ACHN (cell line): ENCODE measurements at regions not wholly inside any gene's neighbourhood (a gene's known extent, or its start where the extent isn't known, plus 50 kb on each side); places are given as distances from the start of the nearest gene placed in this dataset.

ENCODE experiments used
- DNase-seq: peaks from one replicate; pipeline ENCODE4 v3.0.0-alpha.2; 2015
- in situ Hi-C: cut with HindIII; loops from 2 replicates; pipeline ENCODE4 v1.10.0; 2017; ENCODE audit warnings: low sequenced_read_pairs, low pct_ligation_motif_present, low pct_unique_long_range_greater_than_20kb

DNA sequence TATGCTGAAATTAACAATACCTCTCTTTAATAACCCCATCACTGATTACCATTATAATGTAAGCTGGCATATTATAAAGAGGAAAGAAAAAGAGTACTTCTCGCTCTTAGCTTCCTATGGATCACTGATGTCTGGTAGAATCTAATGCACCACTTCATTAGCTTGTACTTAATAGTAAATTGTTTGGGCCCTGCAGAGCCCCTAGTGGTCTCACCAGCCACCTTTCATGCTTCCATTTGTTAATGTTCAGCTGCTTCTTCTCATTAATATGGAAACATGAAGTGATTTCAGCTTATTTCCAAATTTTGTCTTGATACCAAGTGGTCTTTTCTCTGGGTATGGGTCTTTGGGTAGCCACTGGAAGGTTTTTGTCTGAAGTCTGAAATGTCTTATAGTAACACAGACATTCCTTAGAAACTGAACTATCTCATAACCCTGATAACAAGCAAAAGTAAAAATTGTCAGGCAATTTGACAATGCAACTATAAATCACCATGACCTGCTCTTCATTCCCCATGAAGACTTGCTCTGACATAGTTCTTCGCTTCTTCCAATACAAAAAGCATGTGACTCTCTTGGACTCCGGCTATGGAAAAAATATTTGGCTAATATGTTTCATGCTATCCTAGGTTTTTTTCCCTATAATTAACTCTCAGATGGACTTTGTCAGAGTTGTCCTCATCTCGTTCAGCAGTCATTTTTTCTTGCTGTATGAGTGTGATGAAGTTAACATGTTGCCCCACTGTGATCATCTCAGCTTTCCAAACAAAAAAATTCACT, 395.8 kb upstream of the MARCKS start:
- in situ Hi-C loops, result no loop called here
- no peak for DNase-seq

- in situ Hi-C loops, result no loop called here
- DNase-seq, result no peak
Measured at GRCh38 chr6:113464536-113464935, 392.6 kb upstream of the MARCKS start.

DNA sequence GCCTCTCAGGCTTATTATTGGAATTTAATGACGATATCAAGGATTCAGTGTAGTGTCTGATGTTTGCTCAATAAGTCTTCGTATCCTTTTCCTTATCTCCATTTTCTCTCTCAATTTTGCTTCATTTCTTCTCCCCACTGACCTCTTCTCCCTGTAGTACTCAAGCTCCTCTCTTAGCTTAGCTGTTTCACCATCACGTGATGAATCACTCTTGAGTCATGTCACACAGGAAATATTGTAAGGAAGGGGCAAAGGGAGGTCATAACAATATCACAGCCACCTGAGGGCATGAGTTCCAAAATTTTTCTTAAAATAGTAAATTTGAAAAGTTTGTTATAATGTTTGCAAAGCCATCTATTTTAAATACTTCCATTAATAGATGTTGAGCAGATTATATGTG, 392.2 kb upstream of the MARCKS start:
- peak; percentile 50 for DNase-seq
- in situ Hi-C loops, result no loop called here

- no peak for DNase-seq
- in situ Hi-C loops, result no loop called here
Measured at GRCh38 chr6:113466526-113466925, 390.6 kb upstream of the MARCKS start.

- no peak for DNase-seq
- in situ Hi-C loops, result no loop called here
Measured at GRCh38 chr6:113475392-113475791, 381.8 kb upstream of the MARCKS start.

GRCh38 chr6:113476937-113477839, 380.0 kb upstream of the MARCKS start:
- no peak for DNase-seq
- in situ Hi-C loops, result no loop called here

- in situ Hi-C loops, result no loop called here
- DNase-seq, result no peak
Measured at GRCh38 chr6:113480616-113481015, 376.5 kb upstream of the MARCKS start.

DNA sequence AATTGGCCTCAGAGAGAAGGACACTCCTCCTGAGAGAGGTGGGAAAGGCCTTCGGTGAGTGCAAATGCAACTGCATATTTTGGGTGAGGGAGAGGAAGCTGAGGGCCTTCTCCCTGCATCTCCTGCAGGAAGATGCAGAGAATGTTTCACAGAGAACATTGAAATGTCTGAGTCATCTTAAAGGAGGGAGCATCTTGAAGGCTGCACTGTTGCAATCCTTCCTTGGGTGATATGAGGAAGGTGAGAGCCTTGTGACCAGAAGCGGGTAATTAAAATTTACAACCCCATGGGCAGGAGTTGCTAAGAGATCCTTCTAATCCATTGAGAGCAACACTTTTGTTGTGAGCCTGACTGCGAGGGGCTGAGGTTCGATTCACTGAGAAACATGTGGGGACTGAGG, 375.7 kb upstream of the MARCKS start:
- no peak for DNase-seq
- in situ Hi-C loops, result no loop called here

- in situ Hi-C loops, result no loop called here
- no peak for DNase-seq
Measured at GRCh38 chr6:113481910-113482309, 375.2 kb upstream of the MARCKS start.

DNA sequence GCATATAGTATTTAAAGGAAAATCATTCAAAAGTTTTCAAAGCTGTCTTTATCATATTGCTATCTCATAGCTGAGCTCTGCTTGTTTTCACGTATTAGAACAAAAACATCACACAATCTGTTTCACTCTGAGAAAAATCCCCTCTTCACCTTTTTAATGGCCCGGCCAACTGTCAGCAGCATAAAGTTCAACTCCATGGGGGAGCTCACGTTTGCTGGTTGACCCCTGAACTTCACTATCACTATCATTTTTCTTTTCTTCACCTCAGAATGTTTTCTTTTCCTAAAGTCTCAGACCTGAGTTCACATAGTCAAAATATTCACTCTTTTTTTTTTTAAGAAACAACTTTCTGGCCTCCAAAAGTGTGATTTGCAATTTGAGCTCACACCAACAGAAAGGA, 374.4 kb upstream of the MARCKS start:
- no peak for DNase-seq
- in situ Hi-C loops, result no loop called here

- in situ Hi-C loops, result no loop called here
- DNase-seq, result no peak
Measured at GRCh38 chr6:113486199-113486598, 370.9 kb upstream of the MARCKS start.

- no peak for DNase-seq
- in situ Hi-C loops, result no loop called here
Measured at GRCh38 chr6:113487489-113488058, 369.6 kb upstream of the MARCKS start.

DNA sequence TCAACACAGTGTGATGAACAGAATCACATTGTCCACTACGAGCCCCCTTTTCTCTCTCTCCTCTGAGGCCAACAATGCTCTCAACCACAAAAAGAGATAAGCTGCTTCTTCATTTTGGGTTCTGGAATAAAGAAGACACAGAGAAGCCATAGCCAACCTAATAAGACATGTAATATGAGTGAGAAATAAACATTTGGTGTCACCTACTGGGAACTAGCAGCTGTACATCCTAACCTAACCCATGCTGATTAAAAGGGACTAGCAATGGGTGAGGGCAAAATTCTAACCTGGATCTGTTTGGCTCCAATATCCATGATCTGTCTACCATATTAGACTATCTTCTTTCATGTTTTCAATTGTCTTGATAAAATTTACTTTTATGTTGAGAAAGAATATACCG, 369.1 kb upstream of the MARCKS start:
- DNase-seq, result no peak
- in situ Hi-C loops, result no loop called here

DNA sequence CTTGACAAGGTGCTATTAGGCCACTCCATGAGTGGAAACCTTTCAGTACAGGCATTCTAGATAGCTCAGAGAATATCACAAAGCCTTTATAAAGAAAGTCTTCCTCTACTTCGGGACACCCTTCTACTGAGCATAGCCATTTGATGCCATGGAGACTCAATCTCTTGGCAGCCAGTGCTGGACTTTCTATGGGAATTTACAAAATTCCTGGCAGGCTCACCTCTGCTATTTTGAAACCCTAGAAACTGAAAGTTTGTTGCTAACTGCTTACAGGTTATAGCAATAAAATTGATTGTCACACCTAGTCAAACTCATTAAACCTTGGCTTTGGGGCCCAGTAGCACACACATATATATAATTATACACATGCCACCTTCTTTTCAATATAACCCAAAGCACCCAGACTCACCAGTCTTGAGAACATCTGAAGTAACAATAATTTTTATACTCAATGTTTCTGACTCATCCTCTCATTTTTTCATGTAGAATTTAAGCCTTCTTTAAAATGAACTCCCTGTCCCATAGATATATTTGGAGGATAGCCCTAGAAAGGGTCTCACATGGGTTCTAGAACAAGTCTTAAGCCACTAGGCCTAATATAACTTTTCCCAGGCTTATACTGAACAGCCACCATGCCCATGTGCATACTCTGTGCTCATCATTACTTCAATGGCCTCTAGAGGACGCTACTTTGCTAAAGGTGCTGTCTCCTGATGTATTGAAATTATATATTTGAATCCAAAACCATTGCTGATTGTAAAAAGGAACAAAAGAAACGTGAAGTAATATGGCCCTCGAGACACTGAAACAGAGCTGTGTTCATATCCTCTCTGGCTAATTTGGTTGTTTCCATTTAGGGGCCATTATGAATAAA, 368.1 kb upstream of the MARCKS start:
- DNase-seq, result no peak
- in situ Hi-C loops, result no loop called here

DNA sequence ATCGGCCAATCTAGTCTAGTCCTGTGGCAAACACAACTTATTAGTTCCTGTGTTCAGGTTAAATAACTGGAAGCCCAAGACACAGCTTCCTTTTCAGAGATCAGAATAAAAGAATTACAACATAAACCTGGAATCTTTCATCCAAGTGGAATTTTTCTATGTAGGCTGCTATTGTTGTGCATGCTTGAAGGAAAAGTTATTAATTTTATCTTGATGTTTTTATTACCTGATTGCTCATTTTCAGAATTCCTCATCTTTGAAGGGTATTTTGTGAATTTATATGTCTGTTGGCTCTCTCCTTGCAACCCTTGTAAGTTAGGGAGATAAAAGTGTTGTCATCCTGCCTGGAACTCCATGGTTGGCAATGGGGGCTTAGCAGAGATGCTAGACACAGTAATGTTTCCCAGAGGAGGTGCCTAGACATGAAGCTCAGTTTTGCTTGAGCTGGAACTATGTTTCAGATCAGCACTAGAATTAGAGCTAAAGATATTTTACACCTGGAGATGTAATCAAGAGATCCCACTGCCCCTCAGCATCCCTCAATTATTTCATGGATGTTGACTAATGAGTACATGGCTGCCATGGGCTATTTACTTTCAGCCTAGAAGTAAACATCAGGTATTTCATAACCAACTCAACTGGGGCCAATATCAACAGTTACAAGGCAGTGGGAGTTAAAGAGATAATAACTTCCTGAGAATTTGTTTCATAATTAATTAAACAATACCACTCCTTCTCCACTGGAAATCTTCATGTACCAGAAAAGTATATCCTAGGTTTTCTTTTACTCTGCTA, 367.0 kb upstream of the MARCKS start:
- in situ Hi-C loops, result no loop called here
- DNase-seq, result no peak

DNA sequence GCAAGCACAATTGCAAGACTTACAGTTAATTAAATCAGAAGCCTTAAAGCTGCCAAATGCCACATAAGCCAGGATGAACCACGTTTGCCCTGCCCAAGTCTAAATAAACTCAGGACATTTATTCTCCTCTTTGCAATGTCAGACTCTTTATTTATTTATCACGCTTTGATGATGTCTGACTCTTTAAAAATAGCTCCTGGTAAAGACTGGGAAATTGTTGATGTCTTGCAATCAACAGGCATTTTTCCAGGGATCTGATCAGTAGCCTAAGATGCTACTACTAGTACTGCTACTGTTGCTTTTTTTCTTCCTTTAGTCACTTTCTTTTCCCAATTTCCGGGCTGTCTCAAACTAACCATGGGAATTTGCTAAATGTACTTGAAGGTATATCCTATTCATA, 365.8 kb upstream of the MARCKS start:
- in situ Hi-C loops, result no loop called here
- DNase-seq, result no peak

DNA sequence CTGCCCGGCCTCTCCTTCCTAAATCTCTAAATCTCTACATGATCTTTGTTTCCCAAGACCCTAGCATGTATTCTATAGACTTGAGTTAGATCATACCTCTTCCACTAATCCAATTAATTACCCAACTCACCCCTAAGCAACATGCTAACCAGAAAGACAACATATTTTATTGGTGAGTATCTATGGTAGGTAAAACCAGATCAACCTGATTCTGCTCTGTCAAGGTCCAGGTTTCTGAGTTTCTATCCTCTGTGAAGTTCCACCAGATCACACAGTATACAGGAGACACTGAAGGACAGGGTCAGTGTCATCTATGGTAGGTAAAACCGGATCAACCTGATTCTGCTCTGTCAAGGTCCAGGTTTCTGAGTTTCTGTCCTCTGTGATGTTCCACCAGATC, 363.2 kb upstream of the MARCKS start:
- no peak for DNase-seq
- in situ Hi-C loops, result no loop called here

GRCh38 chr6:113495521-113495920, 361.6 kb upstream of the MARCKS start:
- in situ Hi-C loops, result no loop called here
- DNase-seq, result no peak
